HEK293 (cell line): ENCODE measurements at regions not wholly inside any gene's neighbourhood (a gene's known extent, or its start where the extent isn't known, plus 50 kb on each side); places are given as distances from the start of the nearest gene placed in this dataset.

Experiments used
- GLI4 ChIP-seq: fragments of 450-650 bp; formaldehyde crosslinking; IDR thresholded peaks from 2 replicates; pipeline ENCODE4 v1.5.1; 2016; ENCODE audit warnings: missing biosample characterization, missing genetic modification characterization
- KLF8 ChIP-seq: fragments of 450-650 bp; formaldehyde crosslinking; IDR thresholded peaks from 2 replicates; pipeline ENCODE4 v1.5.1; 2016; ENCODE audit warnings: missing biosample characterization, missing genetic modification characterization
- RBAK ChIP-seq: fragments of 450-650 bp; formaldehyde crosslinking; IDR thresholded peaks from 2 replicates; pipeline ENCODE4 v1.5.1; 2016; ENCODE audit warnings: missing biosample characterization, missing genetic modification characterization
- SCRT1 ChIP-seq: fragments of 450-650 bp; formaldehyde crosslinking; IDR thresholded peaks from 2 replicates; pipeline ENCODE4 v1.5.1; 2016; ENCODE audit warnings: missing biosample characterization, missing genetic modification characterization, borderline replicate concordance
- ZNF266 ChIP-seq: fragments of 450-650 bp; formaldehyde crosslinking; IDR thresholded peaks from 2 replicates; pipeline ENCODE4 v1.5.1; 2016; ENCODE audit warnings: missing biosample characterization, missing genetic modification characterization, low read depth
- ZNF701 ChIP-seq: fragments of 450-650 bp; formaldehyde crosslinking; IDR thresholded peaks from 2 replicates; pipeline ENCODE4 v1.5.1; 2016; ENCODE audit warnings: missing biosample characterization, missing genetic modification characterization
- ZNF768 ChIP-seq: fragments of 450-650 bp; formaldehyde crosslinking; IDR thresholded peaks from 2 replicates; pipeline ENCODE4 v1.5.1; 2018; ENCODE audit warnings: missing biosample characterization, mild to moderate bottlenecking, missing genetic modification characterization
- TF ChIP-seq, protein P1 (sequence below): fragments of 450-650 bp; formaldehyde crosslinking; IDR thresholded peaks from 2 replicates; pipeline ENCODE4 v1.5.1; 2016; ENCODE audit warnings: missing biosample characterization, missing genetic modification characterization

DNA sequence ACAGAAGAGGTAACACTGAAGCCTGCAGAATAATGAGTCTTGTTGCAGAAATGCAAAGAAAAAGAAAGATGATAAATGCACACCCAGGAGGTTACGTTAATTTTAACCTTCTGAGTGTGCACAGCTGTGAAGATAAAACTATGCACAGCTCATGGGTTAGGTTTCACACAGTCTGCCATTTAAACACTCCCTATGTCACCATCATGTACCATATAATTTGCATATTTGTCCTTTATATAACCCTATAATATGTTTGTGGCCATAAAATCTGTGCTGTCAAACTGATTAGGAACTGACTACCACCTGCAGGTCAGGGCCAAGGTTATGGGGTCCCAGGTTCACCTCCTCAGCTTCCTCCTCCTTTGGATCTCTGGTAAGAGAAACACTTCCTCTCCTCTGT, 205.5 kb downstream of the RPIA start:
- TF ChIP-seq ZNF701 (tag by site-specific recombination) (no peak), SCRT1 (tag by site-specific recombination) (no peak), RBAK (tag by site-specific recombination) (no peak), GLI4 (no peak), ZNF768 (tag by site-specific recombination) (no peak), KLF8 (tag by site-specific recombination) (no peak), ZNF266 (tag by site-specific recombination) (no peak)
- TF ChIP-seq, protein P1, sequence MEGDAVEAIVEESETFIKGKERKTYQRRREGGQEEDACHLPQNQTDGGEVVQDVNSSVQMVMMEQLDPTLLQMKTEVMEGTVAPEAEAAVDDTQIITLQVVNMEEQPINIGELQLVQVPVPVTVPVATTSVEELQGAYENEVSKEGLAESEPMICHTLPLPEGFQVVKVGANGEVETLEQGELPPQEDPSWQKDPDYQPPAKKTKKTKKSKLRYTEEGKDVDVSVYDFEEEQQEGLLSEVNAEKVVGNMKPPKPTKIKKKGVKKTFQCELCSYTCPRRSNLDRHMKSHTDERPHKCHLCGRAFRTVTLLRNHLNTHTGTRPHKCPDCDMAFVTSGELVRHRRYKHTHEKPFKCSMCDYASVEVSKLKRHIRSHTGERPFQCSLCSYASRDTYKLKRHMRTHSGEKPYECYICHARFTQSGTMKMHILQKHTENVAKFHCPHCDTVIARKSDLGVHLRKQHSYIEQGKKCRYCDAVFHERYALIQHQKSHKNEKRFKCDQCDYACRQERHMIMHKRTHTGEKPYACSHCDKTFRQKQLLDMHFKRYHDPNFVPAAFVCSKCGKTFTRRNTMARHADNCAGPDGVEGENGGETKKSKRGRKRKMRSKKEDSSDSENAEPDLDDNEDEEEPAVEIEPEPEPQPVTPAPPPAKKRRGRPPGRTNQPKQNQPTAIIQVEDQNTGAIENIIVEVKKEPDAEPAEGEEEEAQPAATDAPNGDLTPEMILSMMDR (tag by site-specific recombination) = no peak
